ENCODE measurements at regions not wholly inside any gene's neighbourhood (a gene's known extent, or its start where the extent isn't known, plus 50 kb on each side); places are given as distances from the start of the nearest gene placed in this dataset.

- no peak for TF ChIP-seq CTCF (conservative IDR thresholded peaks at IDR 0.05)
- TF ChIP-seq ZFX (IDR thresholded peaks at IDR 0.05), result no peak
Observed at GRCh38 chr13:97108530-97108900, 113.6 kb upstream of the MBNL2 start.

Data from C4-2B (cell line).